HG02885 (cell line): ENCODE measurements at regions not wholly inside any gene's neighbourhood (a gene's known extent, or its start where the extent isn't known, plus 50 kb on each side); places are given as distances from the start of the nearest gene placed in this dataset.
"Not testable (repeated sequence)": the region's sequence is repeated elsewhere in the genome, so short reads cannot be mapped to it uniquely, and the experiment has no call there.

Source experiments
- ATAC-seq: cut with Tn5 transposase; IDR thresholded peaks from one replicate; pipeline ENCODE4 v1.9.1; 2021; ENCODE audit warnings: mild to moderate bottlenecking; ENCODE audit not compliant: unreplicated experiment, poor library complexity

DNA sequence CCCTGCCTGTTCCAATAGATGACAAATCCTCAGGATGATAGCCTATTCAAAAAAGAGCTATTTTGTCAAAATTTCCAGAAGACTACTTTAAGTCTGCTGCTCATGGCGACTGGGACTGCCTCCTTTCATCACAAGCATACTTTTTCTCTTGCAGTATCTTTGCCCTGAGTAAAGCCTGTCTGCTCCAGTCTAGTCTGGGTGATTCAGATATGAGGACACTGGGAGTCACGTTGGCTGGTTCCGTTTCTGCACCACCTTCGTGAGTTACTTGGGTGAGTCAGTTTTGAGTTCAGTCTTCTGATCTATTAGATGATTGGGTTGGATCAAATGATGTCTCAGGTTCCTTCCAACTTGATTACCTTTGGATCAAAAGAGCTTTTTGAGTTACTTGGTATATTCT, 301.3 kb upstream of the STXBP6 start:
- ATAC-seq: no peak

DNA sequence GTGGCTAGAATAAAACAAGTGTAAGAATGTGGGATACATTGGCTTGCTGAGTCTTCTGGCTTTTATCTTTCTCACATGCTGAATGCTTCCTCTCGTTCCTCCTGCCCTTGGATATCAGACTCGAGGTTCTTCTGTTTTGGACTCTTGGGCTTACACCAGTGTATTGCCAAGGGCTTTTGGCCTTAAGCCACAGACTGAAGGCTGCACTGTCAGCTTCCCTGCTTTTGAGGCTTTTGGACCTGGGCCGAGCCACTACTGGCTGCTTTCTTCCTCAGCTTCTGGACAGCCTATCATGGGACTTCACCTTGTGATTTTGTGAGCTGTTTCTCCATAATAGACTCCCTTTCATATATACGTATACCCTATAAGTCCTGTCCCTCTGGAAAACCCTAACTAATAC, 300.9 kb upstream of the STXBP6 start:
- ATAC-seq: no peak

DNA sequence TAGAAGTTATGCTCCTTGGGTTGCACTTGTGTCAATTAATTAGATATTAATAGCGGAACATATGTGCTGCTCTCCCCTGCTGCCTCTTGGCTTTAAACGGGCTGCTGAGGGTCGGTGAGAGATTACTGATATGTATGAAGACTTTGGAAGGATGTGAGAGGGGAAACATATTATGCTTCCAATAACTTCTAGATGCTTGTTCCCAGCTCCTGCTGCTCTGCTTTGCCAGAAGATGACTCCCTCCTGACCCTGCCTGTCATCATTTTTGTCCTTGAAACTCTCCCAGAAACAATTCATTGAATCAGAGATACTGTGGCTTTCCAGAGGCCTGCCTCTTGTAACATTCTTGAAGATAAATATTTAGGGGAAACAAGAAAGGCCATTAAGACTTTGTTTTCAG, 300.1 kb upstream of the STXBP6 start:
- no peak for ATAC-seq

DNA sequence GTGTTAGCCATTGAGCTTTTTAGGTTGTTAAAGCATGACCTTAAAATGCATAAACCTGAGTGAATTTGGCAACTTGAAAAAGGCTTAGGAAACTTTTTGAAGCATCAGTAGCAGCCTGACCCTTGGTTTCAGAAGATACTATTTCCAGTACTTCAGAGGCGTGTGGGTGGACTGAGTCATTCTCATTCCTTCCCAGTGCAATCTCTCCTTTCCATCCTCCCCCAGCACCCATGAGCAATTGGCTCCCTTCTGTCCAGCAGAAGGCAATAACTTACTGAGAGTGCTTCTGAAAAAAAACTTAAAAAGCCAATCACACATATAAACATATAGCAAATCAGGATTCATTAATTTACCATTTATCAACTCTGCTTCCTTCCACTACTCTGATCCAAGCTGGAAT, 299.3 kb upstream of the STXBP6 start:
- ATAC-seq: no peak

DNA sequence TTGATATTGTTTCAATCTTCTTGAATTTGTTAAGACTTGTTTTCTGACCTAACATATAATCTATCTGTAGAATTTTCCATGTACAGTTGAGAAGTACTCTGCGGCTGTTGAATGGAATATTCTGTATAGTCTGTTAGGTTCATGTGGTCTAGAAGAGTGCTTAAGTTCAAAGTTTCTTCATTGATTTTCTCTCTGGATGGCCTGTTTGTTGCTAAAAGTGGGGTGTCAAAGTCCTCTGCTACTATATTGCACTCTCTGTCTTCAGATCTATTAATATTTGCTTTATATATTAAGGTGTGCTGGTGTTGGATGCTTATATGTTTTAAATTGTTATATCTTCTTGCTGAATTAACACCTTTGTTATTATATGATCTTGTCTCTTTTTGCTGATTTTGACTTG, 290.9 kb upstream of the STXBP6 start:
- ATAC-seq: no peak

DNA sequence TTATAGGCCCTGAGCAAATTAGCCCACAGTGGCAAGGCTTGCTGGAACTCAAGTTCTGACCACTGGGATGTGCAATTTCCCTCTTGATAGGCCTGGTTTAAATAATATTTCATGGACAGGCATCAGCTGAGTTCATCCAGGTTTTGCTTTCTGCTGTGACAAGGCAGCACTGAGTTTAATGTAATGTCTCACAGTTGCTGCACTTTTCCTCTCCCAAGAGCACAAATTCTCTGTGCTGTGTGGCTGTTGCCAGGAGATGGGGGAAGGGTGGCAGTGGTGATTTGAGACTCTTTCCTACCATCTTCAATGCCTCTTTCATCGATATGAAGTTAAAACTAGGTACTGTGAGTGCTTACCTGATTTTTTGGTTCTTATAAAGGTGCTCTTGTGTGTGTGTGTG, 272.8 kb upstream of the STXBP6 start:
- no peak for ATAC-seq

DNA sequence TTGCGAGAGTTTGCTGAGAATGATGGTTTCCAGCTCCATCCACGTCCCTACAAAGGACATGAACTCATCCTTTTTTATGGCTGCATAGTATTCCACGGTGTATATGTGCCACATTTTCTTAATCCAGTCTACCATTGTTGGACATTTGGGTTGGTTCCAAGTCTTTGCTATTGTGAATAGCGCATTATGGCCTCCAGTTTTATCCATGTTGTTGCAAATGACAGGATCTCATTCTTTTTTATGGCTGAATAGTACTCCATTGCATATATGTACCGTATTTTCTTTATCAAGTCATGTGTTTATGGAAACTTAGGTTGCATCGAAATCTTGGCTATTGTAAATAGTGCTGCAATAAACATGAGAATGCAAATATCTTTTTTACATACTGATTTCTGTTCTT, 266.1 kb upstream of the STXBP6 start:
- ATAC-seq: not testable (repeated sequence)

DNA sequence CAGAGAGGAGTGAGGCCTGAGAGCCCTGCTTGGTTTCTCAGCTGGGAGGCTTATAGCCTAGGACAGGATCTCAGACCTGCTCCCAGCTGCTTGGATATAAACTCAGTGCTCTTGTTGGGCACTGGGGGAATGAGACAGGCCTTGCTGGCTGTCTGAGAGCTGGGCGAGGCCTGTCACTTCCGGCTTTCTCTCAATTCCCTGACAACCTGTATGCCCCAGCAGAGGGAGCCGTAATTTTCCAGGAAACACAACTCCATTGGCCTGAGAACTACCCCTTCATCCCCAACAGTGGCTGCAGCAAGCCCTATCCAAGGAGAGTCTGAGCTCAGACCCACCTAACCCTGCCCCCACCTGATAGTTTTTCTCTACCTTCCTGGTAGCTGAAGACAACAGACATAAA, 258.3 kb upstream of the STXBP6 start:
- no peak for ATAC-seq

DNA sequence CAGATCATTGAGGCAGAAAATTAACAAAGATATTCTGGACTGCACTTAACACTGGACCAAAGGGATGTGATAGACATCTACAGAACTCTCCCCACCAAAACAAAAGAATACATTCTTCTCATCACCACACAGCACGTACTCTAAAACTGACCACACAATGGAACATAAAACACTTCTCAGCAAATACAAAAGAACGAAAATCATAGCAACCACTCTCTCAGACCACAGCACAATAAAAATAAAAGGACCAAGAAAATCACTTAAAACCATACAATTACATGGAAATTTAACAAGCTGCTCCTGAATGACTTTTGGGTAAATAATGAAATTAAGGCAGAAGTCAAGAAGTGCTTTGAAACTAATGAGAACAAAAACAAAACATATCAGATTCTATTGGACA, 254.0 kb upstream of the STXBP6 start:
- ATAC-seq: no peak

DNA sequence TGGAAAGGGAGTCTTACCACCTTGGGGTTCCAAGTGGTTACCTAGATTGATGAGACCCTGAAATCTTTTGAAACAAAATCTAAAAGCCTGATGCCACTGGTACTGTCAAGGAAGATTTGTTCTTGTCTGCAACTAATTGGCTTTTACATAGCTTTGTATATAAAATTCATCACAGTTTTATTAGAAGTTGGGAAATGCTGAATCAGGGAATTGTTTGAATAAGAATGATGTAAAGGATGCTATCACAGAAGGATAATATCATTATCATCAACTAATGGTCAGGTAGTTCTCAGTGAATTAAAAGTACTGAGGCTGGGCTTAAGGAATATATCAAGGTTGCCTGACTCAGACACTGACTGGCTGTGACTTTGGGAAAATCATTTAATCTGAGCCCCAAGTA, 248.3 kb upstream of the STXBP6 start:
- no peak for ATAC-seq

DNA sequence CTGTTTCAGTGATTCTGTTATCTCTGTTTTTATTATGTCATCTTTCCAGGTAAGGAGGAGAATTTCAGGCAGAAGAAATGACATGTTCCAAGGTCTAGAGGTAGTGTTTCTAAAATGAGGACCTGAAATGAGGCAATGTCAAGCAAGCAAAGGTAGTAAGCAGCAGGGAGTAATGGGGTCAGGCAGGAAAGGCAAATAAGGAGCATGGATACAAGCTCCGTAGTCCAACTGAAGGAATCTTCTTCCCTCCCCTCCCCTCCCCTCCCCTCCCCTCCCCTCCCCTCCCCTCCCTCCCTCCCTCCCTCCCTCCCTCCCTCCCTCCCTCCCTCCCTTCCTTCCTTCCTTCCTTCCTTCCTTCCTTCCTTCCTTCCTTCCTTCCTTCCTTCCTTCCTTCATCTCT, 240.2 kb upstream of the STXBP6 start:
- not testable (repeated sequence) for ATAC-seq

DNA sequence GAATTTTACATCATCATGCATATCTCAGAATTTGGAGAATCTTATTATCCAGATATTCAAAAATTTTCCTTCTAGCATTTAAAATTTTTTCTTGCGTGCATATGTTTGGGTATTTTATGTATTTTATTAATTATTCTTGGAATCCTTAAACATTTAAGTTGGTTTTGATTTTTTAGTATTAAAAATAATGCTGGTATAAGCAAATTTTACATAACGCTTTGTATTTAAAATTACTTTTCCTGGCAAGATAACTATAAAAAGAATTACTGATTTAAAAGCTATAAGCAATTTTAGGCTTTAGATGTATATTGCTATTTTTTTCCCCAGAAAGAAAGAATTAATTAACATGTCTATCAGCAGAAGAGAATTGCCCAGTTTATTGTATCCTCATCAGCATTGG, 224.6 kb upstream of the STXBP6 start:
- ATAC-seq: no peak

DNA sequence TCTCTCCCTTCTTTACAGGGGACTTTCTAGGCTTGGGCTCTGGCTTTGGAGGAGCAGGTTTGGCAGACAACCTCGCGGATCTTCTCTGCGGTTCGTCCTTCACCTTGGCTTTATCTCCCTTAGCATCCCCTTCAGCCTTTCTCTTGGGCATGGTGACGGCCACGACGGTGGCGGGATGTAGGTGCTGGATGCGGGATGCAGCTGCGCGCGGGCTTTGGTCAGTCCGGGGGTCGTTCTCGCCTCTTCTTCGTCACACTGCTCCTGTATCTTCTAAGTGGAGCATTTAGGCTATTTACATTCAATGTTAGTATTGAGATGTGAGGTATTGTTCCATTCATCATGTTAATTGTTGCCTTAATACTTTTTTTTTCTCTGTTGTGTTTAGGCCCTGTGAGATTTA, 217.2 kb upstream of the STXBP6 start:
- no peak for ATAC-seq

DNA sequence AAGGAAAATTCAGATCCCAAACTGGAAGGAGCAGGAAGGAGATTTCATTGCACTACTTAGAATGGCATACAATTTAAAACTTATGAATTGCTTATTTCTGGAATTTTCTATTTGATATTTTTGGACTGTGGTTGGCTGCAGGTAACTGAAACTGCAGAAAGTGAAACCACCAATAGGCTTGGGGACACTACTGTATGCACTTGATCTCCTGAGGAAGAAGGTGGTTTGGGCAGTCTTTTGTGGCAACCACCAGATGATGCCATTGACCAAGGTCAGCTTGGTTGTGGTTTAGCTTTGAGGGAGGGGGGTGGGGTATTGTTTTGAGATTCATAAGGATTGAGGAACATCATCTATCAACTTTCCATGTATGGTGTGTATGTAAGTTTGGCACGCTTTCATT, 209.5 kb upstream of the STXBP6 start:
- no peak for ATAC-seq

DNA sequence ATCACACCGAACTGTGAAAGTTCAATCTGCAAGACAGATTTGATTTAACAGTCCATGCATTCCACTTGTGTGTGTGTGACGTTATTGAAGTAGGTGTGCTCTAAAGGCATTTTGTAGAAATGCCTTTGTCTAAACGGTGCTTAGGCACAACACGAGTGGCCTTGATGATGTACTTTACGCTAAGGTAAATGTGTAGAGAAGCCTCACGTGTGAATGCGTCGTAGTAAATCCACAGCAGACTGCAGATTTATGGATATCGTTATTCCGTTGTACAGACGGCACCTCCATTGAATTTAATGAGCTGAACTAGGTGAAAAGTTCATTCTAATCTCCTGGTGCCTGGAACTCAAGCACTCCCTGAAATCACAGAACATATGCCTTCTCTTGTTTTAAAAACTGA, 202.8 kb upstream of the STXBP6 start:
- ATAC-seq: no peak

DNA sequence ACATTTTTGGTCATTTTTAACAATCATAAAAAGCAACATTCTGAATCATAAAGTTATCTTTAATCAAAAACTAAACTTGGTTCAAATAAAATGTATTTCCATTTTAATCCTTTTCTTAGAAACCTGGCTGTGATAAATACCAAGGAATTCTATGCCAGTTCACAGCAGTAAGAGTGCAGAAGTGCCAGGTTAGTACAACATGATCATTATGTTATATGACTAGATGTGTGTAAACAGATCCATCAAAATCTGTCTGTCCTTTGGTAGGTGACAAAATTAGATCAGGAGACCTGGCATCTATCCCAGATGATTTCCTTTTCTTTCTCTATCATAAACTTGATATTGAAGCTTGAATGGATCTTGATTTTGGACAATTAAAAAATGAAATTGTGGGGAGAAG, 200.6 kb upstream of the STXBP6 start:
- ATAC-seq: no peak

DNA sequence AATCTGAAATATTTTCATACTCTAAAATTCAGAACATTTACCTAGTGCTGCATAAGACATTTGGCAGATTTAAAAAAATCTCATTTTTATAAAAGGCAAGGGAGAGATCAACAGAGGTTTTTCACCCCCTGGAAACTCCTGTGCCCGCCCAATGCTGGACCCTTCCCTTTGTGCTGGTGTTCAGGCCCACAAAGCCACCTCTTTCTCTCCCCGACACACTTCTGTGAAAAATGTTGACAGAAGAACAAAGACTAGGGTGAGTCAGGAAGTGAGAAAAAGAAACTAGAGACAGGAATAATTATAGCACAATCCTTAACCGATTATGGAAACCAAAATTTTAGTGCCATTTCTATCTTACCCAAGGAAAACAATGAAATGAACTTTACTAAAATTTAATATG, 197.7 kb upstream of the STXBP6 start:
- no peak for ATAC-seq

DNA sequence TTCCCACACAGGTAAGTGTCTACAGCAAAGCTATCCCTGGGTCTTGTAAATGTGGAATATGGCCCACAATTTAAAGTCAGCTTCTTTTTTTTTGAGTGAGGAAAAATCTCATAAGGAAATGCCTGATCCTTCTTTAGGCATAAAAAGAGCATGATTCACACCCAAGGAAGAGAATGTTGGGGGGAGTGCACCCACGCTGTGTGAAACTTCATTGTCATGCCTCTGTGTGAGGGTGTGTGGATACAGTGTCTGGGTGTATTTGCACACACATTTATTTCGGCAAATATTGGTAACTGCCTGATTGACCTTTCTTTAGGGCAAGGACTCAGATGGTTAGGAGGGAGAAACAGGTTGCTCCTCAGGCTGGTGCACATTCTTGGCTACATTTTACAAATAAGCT, 196.8 kb upstream of the STXBP6 start:
- no peak for ATAC-seq

DNA sequence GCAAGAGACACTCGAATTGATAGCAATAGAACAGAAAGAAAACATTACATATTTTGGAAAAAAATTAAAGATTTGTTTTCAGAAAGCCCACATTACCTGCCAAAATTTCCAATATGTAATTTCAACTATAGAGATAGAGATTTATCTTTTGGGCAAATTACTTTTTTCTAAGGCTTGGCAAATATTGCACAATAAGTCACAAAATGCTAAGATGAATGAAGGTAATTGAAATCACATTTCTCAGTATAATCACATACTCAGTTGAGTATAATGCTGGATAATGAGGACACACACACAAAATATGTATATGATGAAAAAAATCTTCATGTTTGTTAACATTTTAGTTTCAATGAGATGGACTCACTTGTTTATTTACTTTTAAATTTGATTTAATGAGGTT, 189.2 kb upstream of the STXBP6 start:
- ATAC-seq: no peak

DNA sequence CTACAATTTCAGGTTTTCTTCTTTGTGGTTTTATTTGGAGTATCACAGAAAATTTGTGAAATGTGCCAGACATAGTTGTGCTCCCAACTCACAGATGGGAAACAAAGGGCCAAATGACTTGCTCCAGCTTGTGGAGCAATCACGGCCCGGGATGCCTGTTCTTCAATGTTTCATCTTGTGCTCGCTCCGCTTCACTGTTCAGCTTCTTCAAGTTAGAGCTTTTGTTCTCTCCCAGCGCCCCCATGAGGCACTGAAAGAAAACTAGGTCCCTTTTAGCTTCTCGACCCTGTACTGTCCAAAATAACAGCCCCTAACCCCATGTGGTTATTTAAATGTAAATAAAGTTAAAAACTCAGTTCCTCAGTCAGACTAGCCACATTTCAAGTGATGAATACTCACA, 187.9 kb upstream of the STXBP6 start:
- ATAC-seq: no peak

DNA sequence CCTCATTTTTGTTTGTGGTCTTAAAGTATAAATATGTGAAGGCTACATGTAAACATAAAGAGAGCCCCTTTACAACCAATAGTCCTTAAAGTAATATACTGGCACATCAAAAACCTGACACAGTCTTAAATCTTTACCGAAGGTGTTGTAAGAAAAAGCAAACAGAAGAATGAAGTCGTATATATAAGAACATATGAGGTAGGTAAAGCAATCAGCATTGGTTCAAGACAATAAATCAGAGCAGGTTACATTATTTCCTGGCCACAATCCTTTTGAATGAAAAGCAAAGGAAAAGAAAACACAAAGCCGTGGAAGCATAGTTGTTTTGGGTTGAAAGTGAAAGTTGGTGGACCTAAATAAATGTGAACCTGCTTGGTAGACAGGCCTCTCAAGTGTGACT, 183.7 kb upstream of the STXBP6 start:
- no peak for ATAC-seq

DNA sequence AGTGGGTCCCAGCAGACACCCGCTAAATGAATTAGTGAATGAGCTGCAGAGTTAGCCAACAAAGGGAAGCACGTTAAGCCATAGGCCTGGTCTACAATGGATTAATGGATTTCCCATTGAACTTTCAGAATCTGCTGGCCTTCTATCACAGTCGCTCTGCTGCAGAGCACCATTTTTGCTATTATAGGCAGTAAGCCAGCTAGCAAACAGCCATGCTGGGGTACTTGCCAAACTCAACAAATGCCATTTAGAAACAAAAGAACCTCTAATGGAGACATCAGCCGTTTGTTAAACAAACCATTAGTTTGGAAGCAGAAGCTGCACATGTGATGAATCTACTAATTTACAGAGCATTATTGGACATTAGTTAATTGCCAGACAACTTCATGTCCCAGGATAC, 181.1 kb upstream of the STXBP6 start:
- no peak for ATAC-seq

DNA sequence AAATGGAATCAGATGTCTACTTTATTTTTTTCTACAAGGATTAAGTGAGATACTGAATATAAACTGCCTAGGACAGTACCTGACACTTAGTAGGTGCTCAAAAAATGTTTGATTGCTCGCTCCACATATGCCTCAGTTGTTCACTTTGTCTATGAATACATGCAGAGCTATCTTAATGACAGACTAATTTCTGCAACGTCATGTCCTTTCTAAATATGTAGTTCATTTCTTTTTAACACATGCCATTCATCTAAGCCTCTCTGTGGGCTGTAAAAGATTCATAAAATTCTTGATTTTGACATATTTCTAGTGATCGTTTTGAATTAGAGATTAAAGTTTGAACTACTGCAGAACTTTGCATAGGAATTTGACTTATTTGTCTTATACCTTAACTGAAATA, 176.3 kb upstream of the STXBP6 start:
- no peak for ATAC-seq

DNA sequence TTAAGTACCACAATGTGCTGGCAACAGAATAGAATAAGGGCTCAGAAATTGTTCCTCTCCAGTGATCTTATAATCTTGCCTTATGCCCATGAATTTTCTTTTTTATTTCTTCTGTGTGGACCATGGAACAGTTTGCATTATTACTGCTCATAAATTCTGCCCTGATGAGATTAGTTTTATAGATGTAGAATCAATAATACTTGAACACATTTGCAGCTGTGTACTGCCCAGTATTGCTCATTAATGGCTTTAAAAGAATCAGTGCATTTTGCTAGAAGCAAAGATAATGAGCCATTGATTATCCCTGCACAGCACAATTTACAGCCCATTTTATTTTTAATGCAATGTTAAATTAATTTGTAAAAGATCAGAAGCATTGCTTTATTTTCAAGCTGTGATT, 172.3 kb upstream of the STXBP6 start:
- ATAC-seq: no peak
